ENCODE measurements at regions not wholly inside any gene's neighbourhood (a gene's known extent, or its start where the extent isn't known, plus 50 kb on each side); places are given as distances from the start of the nearest gene placed in this dataset.

DNA sequence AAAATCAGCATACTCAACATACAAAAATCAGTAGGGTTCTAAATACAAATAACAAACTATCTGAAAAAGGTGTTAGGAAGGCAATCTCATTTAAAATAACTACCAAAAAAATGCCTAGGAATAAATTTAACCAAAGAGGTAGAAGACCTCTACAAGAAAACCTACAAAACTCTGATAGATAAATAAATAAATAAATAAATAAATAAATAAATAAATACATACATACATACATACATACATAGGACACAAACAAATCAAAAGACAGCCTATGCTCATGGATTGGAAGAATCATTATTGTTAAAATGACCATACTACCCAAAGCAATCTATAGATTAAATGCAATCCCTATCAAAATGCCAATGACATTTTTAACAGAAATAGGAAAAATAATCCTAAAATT is 194.7 kb downstream of the BARHL2 start:
- TF ChIP-seq, protein P1, sequence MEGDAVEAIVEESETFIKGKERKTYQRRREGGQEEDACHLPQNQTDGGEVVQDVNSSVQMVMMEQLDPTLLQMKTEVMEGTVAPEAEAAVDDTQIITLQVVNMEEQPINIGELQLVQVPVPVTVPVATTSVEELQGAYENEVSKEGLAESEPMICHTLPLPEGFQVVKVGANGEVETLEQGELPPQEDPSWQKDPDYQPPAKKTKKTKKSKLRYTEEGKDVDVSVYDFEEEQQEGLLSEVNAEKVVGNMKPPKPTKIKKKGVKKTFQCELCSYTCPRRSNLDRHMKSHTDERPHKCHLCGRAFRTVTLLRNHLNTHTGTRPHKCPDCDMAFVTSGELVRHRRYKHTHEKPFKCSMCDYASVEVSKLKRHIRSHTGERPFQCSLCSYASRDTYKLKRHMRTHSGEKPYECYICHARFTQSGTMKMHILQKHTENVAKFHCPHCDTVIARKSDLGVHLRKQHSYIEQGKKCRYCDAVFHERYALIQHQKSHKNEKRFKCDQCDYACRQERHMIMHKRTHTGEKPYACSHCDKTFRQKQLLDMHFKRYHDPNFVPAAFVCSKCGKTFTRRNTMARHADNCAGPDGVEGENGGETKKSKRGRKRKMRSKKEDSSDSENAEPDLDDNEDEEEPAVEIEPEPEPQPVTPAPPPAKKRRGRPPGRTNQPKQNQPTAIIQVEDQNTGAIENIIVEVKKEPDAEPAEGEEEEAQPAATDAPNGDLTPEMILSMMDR (IDR thresholded peaks at IDR 0.05) = no peak
- no peak for TF ChIP-seq POLR2A (IDR thresholded peaks at IDR 0.05)

All from sigmoid colon (tissue), 3 donors.